ENCODE measurements at regions not wholly inside any gene's neighbourhood (a gene's known extent, or its start where the extent isn't known, plus 50 kb on each side); places are given as distances from the start of the nearest gene placed in this dataset.

- H3K4me3 ChIP-seq = no peak overlapping the region
- no peaks in the 10 kb centered on the region for H3K9me3 ChIP-seq
- no peaks in the 10 kb centered on the region for H3K4me1 ChIP-seq
- intact Hi-C loops (cut with DNase I) = loop anchor here in 1 of 10 donors (10.0 kb wide), 1 partner anchor 206 kb away; the partner anchor contains the start of gene MMP17
- no peak for ATAC-seq
- DNase-seq = peak in 2 of 5 donors; percentile 3 to 7
- H3K27me3 ChIP-seq = peaks cover 0 to 63% (median 13%) of the 10 kb centered on the region in 9 donors
- TF ChIP-seq, protein P1, sequence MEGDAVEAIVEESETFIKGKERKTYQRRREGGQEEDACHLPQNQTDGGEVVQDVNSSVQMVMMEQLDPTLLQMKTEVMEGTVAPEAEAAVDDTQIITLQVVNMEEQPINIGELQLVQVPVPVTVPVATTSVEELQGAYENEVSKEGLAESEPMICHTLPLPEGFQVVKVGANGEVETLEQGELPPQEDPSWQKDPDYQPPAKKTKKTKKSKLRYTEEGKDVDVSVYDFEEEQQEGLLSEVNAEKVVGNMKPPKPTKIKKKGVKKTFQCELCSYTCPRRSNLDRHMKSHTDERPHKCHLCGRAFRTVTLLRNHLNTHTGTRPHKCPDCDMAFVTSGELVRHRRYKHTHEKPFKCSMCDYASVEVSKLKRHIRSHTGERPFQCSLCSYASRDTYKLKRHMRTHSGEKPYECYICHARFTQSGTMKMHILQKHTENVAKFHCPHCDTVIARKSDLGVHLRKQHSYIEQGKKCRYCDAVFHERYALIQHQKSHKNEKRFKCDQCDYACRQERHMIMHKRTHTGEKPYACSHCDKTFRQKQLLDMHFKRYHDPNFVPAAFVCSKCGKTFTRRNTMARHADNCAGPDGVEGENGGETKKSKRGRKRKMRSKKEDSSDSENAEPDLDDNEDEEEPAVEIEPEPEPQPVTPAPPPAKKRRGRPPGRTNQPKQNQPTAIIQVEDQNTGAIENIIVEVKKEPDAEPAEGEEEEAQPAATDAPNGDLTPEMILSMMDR (IDR thresholded peaks at IDR 0.05) = no peak
- no peak for TF ChIP-seq POLR2A (IDR thresholded peaks at IDR 0.05)
- no peaks in the 10 kb centered on the region for H3K36me3 ChIP-seq
- 53 to 62% (median 55%) methylated on average over 12 of the region's 12 CpGs for whole genome bisulfite sequencing, 4 donors
- H3K27ac ChIP-seq = no peak overlapping the region
Observed at GRCh38 chr12:131619106-131619642, 91.7 kb upstream of the SFSWAP start.

DNA sequence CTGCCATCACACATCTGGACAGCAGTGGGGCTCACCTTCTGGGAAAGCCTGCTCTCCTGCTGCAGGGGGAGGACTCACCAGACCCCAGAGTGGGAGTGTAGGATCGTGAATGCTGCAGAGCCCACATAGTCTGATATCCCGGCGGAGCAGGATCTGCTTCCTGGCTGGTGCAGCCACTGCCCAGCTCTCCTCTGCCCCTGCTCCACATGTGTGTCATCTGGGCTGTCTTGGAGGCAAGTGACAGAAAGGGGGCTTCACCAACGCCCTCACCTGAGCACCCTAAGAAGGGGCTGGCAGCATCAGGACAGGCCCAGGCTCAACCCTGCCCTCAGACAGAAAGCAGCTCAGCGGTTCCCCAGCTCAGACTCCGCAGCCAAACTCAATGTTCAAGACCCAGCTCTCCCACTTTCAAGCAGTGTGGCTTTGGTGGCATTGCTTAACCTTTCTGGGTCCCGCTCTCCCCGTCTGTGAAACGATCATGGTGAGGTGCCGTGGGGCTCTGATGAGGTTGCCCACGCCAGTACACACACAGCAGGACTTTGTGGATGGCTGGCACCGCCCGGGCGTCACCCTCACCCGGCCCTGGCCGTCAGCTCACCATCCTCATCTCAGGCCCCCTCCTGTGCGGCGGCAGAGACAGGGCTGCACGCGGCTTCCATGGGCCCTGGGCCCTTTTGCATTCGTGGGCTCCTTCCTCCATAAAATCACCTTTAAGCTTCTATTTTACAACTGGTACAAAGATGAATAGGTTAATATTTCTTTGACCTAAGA is 91.0 kb upstream of the SFSWAP start:
- no peak for ATAC-seq
- no peak overlapping the region for H3K4me3 ChIP-seq
- peaks cover 0 to 63% (median 13%) of the 10 kb centered on the region in 9 donors for H3K27me3 ChIP-seq
- peak in 2 of 5 donors; percentile 11 to 12 for DNase-seq
- no peak for TF ChIP-seq POLR2A (IDR thresholded peaks at IDR 0.05)
- TF ChIP-seq, protein P1 (IDR thresholded peaks at IDR 0.05) = no peak
- H3K36me3 ChIP-seq = no peaks in the 10 kb centered on the region
- intact Hi-C loops (cut with DNase I) = loop anchor here in 3 of 10 donors (5.0 to 10.0 kb wide), 2 partner anchors 205 to 278 kb away; partner anchors contain the start of gene MMP17 (in 1 of the 3)
- H3K4me1 ChIP-seq = peaks cover 0 to 7% (median 0%) of the 10 kb centered on the region in 12 donors
- 79 to 85% (median 82%) methylated on average over 18 to 21 of the region's 21 CpGs for WGBS, 4 donors
- no peak overlapping the region for H3K27ac ChIP-seq
- no peaks in the 10 kb centered on the region for H3K9me3 ChIP-seq

GRCh38 chr12:131620520-131620919 is 90.4 kb upstream of the SFSWAP start:
- ATAC-seq (no peak), DNase-seq (peak in 1 of 5 donors; percentile 17)
- H3K27ac ChIP-seq = no peak overlapping the region
- H3K4me3 ChIP-seq = no peak overlapping the region
- no peaks in the 10 kb centered on the region for H3K36me3 ChIP-seq
- no peaks in the 10 kb centered on the region for H3K9me3 ChIP-seq
- peaks cover 0 to 57% (median 13%) of the 10 kb centered on the region in 9 donors for H3K27me3 ChIP-seq
- intact Hi-C loops (cut with DNase I) = loop anchor here in 2 of 10 donors (5.0 kb wide), 1 partner anchor 278 kb away; no protein-coding TSS in a partner anchor
- 63 to 69% (median 67%) methylated on average over 5 to 6 of the region's 6 CpGs for WGBS, 4 donors
- TF ChIP-seq POLR2A (IDR thresholded peaks at IDR 0.05) = no peak
- TF ChIP-seq, protein P1 (IDR thresholded peaks at IDR 0.05) = no peak
- peaks cover 0 to 12% (median 2%) of the 10 kb centered on the region in 12 donors for H3K4me1 ChIP-seq
